PC-9 (cell line): ENCODE measurements at regions not wholly inside any gene's neighbourhood (a gene's known extent, or its start where the extent isn't known, plus 50 kb on each side); places are given as distances from the start of the nearest gene placed in this dataset.

Experiments
- BruUV-seq: library from RNA; stranded (reverse); fragments of 400-500 nt; replicated peaks from 2 replicates; lab custom pipeline; 2021; lab: Mats Ljungman, UMichigan
- CTCF ChIA-PET: fragments of 300-600 bp; sonication (Branson Sonifier 250); formaldehyde crosslinking; loops from one replicate; lab custom pipeline; 2022; ENCODE audit warnings: antibody characterized with exemption; lab: Charles Lee
- POLR2A ChIA-PET: fragments of 300-600 bp; sonication (Branson Sonifier 250); formaldehyde crosslinking; loops from one replicate; lab custom pipeline; 2022; ENCODE audit warnings: antibody characterized with exemption; ENCODE audit not compliant: unreplicated experiment; lab: Charles Lee
- DNase-seq, 2 experiments: peaks; one replicate each; pipeline versions ENCODE4 v3.0.0 to v3.0.0-alpha.2; 2015 to 2022; ENCODE audit warnings: mixed read lengths in 1 of 2
- H2AFZ ChIP-seq: fragments of 200-600 bp; sonication (generic); 2 replicates; pipeline ENCODE4 v1.8.1; 2017; ENCODE audit warnings: antibody characterized with exemption
- H3F3A ChIP-seq: fragments of 200-600 bp; sonication (generic); 2 replicates; pipeline ENCODE4 v1.8.1; 2017; ENCODE audit warnings: antibody characterized with exemption, mild to moderate bottlenecking, low read depth; ENCODE audit not compliant: insufficient read depth
- H3K27ac ChIP-seq: fragments of 200-600 bp; sonication (generic); 2 replicates; pipeline ENCODE4 v1.6.1; 2016; ENCODE audit warnings: mixed run types
- H3K27me3 ChIP-seq: fragments of 200-600 bp; sonication (generic); 2 replicates; pipeline ENCODE4 v1.6.1; 2016; ENCODE audit warnings: low read depth, mixed run types; ENCODE audit not compliant: insufficient read depth
- H3K36me3 ChIP-seq: fragments of 200-600 bp; sonication (generic); 2 replicates; pipeline ENCODE4 v1.6.1; 2016; ENCODE audit warnings: low read depth, mixed run types
- H3K4me1 ChIP-seq: fragments of 200-600 bp; sonication (generic); replicated peaks from 2 replicates; pipeline ENCODE4 v1.6.1; 2016; ENCODE audit warnings: mixed run types; ENCODE audit not compliant: insufficient read depth
- H3K4me2 ChIP-seq: fragments of 200-600 bp; sonication (generic); 2 replicates; pipeline ENCODE4 v1.6.1; 2017; ENCODE audit warnings: mixed run types
- H3K4me3 ChIP-seq: fragments of 200-600 bp; sonication (generic); 2 replicates; pipeline ENCODE4 v1.6.1; 2016; ENCODE audit warnings: mixed run types
- H3K79me2 ChIP-seq: fragments of 200-600 bp; sonication (generic); 2 replicates; pipeline ENCODE4 v1.6.1; 2017; ENCODE audit warnings: low read depth, mixed run types
- H3K9me2 ChIP-seq: fragments of 200-600 bp; sonication (generic); 2 replicates; pipeline ENCODE4 v1.8.1; 2017; ENCODE audit warnings: mild to moderate bottlenecking; ENCODE audit not compliant: insufficient read depth
- H3K9me3 ChIP-seq: fragments of 200-600 bp; sonication (generic); 2 replicates; pipeline ENCODE4 v1.8.1; 2016; ENCODE audit warnings: low read depth; ENCODE audit not compliant: insufficient read depth
- H4K20me1 ChIP-seq: fragments of 200-600 bp; sonication (generic); 2 replicates; pipeline ENCODE4 v1.8.1; 2017; ENCODE audit not compliant: insufficient read depth
- EZH2 ChIP-seq: fragments of 200-600 bp; sonication (generic); IDR thresholded peaks from 2 replicates; pipeline ENCODE4 v1.8.0; 2017; ENCODE audit warnings: antibody characterized with exemption, low read depth
- intact Hi-C: fragments of 100-400 bp; cut with micrococcal nuclease; formaldehyde crosslinking; loops from one replicate; pipeline ENCODE4 v1.10.0; 2022; ENCODE audit not compliant: unreplicated experiment
- TF ChIP-seq, protein P1 (sequence below): fragments of 200-600 bp; sonication (generic); conservative IDR thresholded peaks from 2 replicates; pipeline ENCODE4 v1.6.1; 2017; ENCODE audit warnings: mixed run types, antibody characterized with exemption, mild to moderate bottlenecking, moderate library complexity

DNA sequence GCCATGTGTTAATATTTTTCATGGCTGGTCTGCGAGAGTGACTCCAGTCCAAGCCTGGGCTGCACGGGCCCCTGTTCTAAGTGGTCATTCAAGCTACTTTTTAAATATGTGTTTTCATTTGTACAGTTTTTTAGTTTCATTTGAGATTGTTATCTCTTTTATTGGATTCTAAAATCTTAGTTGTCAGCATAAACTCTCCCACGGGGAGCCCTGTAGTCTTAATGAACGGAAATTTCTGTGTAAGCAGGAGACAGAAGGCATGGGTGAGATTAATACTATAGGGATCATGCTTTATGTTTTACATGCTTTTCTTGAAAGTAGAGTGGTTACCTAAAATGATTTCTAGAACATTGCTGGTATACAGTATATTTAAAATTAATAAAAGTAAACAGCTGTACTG is 373.1 kb upstream of the SLCO3A1 start:
- intact Hi-C loops, result no loop called here
- H3K27me3 ChIP-seq, result no peaks in the 10 kb centered on the region
- H3F3A ChIP-seq, result no peaks in the 10 kb centered on the region
- no peak overlapping the region for H3K4me3 ChIP-seq
- no peaks in the 10 kb centered on the region for H3K79me2 ChIP-seq
- no peak overlapping the region for H3K4me2 ChIP-seq
- CTCF ChIA-PET, result no interaction called here
- H3K27ac ChIP-seq, result no peak overlapping the region
- POLR2A ChIA-PET, result no interaction called here
- TF ChIP-seq EZH2, result no peak
- TF ChIP-seq, protein P1, sequence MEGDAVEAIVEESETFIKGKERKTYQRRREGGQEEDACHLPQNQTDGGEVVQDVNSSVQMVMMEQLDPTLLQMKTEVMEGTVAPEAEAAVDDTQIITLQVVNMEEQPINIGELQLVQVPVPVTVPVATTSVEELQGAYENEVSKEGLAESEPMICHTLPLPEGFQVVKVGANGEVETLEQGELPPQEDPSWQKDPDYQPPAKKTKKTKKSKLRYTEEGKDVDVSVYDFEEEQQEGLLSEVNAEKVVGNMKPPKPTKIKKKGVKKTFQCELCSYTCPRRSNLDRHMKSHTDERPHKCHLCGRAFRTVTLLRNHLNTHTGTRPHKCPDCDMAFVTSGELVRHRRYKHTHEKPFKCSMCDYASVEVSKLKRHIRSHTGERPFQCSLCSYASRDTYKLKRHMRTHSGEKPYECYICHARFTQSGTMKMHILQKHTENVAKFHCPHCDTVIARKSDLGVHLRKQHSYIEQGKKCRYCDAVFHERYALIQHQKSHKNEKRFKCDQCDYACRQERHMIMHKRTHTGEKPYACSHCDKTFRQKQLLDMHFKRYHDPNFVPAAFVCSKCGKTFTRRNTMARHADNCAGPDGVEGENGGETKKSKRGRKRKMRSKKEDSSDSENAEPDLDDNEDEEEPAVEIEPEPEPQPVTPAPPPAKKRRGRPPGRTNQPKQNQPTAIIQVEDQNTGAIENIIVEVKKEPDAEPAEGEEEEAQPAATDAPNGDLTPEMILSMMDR, result no peak
- H3K36me3 ChIP-seq, result no peaks in the 10 kb centered on the region
- H3K4me1 ChIP-seq, result 0 out of 2 replicates have a peak, but pooled peaks cover 5% of the 10 kb centered on the region
- DNase-seq, result no peak
- H3K9me3 ChIP-seq, result 0 out of 2 replicates have a peak, but pooled peaks cover 3% of the 10 kb centered on the region
- no peaks in the 10 kb centered on the region for H4K20me1 ChIP-seq
- peaks cover under 1% of the 10 kb centered on the region; the same call in 1 of the 2 replicates for H3K9me2 ChIP-seq
- no TSS peak for BruUV-seq
- no peak overlapping the region for H2AFZ ChIP-seq

DNA sequence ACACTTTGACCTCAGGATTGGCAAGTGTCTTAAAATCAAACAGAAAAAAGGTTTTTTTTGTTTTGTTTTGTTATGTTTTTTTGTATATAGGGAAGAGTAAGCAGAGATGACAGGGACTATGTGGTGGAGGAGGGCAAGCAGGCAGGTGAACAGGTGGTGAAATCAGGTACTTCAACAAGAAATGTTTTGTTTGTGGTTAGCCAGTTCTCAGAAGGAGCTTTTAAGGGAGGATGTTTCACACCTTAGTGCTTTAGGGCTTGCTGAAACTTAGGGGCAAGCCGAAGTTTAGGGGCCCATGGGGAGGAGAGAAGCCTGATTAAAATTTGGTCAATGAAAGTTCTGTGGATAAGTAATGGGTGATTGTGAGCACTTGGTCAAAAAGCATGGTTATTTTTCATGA is 370.7 kb upstream of the SLCO3A1 start:
- no peaks in the 10 kb centered on the region for H3K79me2 ChIP-seq
- TF ChIP-seq, protein P1, result no peak
- no peak for TF ChIP-seq EZH2
- H3K27me3 ChIP-seq, result no peaks in the 10 kb centered on the region
- CTCF ChIA-PET, result no interaction called here
- H3K27ac ChIP-seq, result no peak overlapping the region
- POLR2A ChIA-PET, result interaction anchor here (0.5 kb wide), 1 partner anchor 479 kb away, joined by 22 read pairs; no protein-coding TSS in a partner anchor
- H3K9me3 ChIP-seq, result no peaks in the 10 kb centered on the region
- no peak overlapping the region for H3K4me3 ChIP-seq
- H3K9me2 ChIP-seq, result no peaks in the 10 kb centered on the region
- no peaks in the 10 kb centered on the region for H4K20me1 ChIP-seq
- no TSS peak for BruUV-seq
- no peak for DNase-seq
- H2AFZ ChIP-seq, result no peak overlapping the region
- intact Hi-C loops, result no loop called here
- H3K4me1 ChIP-seq, result 0 out of 2 replicates have a peak, but pooled peaks cover 5% of the 10 kb centered on the region
- no peak overlapping the region for H3K4me2 ChIP-seq
- no peaks in the 10 kb centered on the region for H3K36me3 ChIP-seq
- H3F3A ChIP-seq, result no peaks in the 10 kb centered on the region

DNA sequence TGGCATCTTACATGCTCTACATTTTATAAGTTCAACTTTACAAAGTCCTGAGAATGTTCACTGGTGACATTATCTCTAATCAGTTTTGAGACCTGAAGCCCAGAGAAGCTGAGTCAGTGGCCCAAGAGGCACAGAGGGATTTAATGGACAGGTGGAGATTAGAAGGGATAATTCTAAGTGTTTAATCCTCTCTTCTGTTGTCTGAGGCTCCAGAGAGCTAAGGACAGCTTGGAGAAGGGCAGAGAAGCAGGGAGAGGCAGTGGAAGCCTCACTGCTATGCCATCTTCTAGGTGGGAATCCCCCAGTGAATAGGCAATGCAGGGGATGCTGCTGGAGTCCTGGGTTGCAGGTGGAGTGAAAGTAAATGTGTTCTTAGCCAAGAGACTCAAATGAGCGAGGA is 369.4 kb upstream of the SLCO3A1 start:
- no peak for DNase-seq
- Histone ChIP-seq H4K20me1 (no peaks in the 10 kb centered on the region), H3K27ac (no peak overlapping the region), H2AFZ (no peak overlapping the region), H3K79me2 (no peaks in the 10 kb centered on the region), H3K36me3 (no peaks in the 10 kb centered on the region), H3K4me1 (0 out of 2 replicates have a peak, but pooled peaks cover 5% of the 10 kb centered on the region), H3F3A (no peaks in the 10 kb centered on the region), H3K4me2 (no peak overlapping the region), H3K4me3 (no peak overlapping the region), H3K9me3 (no peaks in the 10 kb centered on the region), H3K9me2 (no peaks in the 10 kb centered on the region), H3K27me3 (no peaks in the 10 kb centered on the region)
- intact Hi-C loops, result no loop called here
- ChIA-PET CTCF (no interaction called here), POLR2A (no interaction called here)
- TF ChIP-seq, protein P1, result no peak
- no peak for TF ChIP-seq EZH2
- BruUV-seq, result no TSS peak
